Osteoblast (primary cell): ENCODE measurements at regions not wholly inside any gene's neighbourhood (a gene's known extent, or its start where the extent isn't known, plus 50 kb on each side); places are given as distances from the start of the nearest gene placed in this dataset.

Source experiments
- DNase-seq: peaks from one replicate; pipeline ENCODE4 v3.0.0; 2011; ENCODE audit warnings: low spot score, mixed read lengths; ENCODE audit not compliant: insufficient read length; ENCODE audit errors: missing footprints
- H2AFZ ChIP-seq: 2 replicates; pipeline ENCODE4 v1.6.0; 2011; ENCODE audit warnings: mild to moderate bottlenecking, low read length
- H3K27ac ChIP-seq: 2 replicates; pipeline ENCODE4 v1.5.1; 2011; ENCODE audit warnings: mild to moderate bottlenecking, low read depth, low read length, moderate library complexity
- H3K27me3 ChIP-seq: 2 replicates; pipeline ENCODE4 v1.6.0; 2012; ENCODE audit warnings: mild to moderate bottlenecking, control low read depth, inconsistent platforms, low read length, moderate library complexity; ENCODE audit not compliant: insufficient read depth
- H3K36me3 ChIP-seq: 2 replicates; pipeline ENCODE4 v1.5.1; 2011; ENCODE audit warnings: mild to moderate bottlenecking, low read length, control low read depth, moderate library complexity; ENCODE audit not compliant: insufficient read depth
- H3K4me1 ChIP-seq: 2 replicates; pipeline ENCODE4 v1.5.1; 2011; ENCODE audit warnings: mild to moderate bottlenecking, low read length, control low read depth, moderate library complexity; ENCODE audit not compliant: insufficient read depth
- H3K4me2 ChIP-seq: 2 replicates; pipeline ENCODE4 v1.6.0; 2011; ENCODE audit warnings: mild to moderate bottlenecking, low read length; ENCODE audit not compliant: insufficient read depth
- H3K4me3 ChIP-seq: fragments of 200-600 bp; sonication (generic); 3 replicates; pipeline ENCODE4 v1.5.1; 2012; ENCODE audit warnings: mild to moderate bottlenecking, low read length, inconsistent platforms; ENCODE audit not compliant: insufficient read depth
- H3K79me2 ChIP-seq: 2 replicates; pipeline ENCODE4 v1.6.0; 2012; ENCODE audit warnings: mild to moderate bottlenecking, low read length, control low read depth, inconsistent platforms; ENCODE audit not compliant: insufficient read depth
- H3K9me3 ChIP-seq: 2 replicates; pipeline ENCODE4 v1.5.1; 2011; ENCODE audit warnings: low read depth, low read length, control low read depth
- H4K20me1 ChIP-seq: 2 replicates; pipeline ENCODE4 v1.6.0; 2012; ENCODE audit warnings: mild to moderate bottlenecking, low read length, control low read depth; ENCODE audit not compliant: insufficient read depth
- CTCF ChIP-seq: IDR thresholded peaks from 2 replicates; pipeline ENCODE4 v1.5.1; 2011; ENCODE audit warnings: mild to moderate bottlenecking, low read depth, low read length, moderate library complexity; ENCODE audit errors: extremely low read depth

DNA sequence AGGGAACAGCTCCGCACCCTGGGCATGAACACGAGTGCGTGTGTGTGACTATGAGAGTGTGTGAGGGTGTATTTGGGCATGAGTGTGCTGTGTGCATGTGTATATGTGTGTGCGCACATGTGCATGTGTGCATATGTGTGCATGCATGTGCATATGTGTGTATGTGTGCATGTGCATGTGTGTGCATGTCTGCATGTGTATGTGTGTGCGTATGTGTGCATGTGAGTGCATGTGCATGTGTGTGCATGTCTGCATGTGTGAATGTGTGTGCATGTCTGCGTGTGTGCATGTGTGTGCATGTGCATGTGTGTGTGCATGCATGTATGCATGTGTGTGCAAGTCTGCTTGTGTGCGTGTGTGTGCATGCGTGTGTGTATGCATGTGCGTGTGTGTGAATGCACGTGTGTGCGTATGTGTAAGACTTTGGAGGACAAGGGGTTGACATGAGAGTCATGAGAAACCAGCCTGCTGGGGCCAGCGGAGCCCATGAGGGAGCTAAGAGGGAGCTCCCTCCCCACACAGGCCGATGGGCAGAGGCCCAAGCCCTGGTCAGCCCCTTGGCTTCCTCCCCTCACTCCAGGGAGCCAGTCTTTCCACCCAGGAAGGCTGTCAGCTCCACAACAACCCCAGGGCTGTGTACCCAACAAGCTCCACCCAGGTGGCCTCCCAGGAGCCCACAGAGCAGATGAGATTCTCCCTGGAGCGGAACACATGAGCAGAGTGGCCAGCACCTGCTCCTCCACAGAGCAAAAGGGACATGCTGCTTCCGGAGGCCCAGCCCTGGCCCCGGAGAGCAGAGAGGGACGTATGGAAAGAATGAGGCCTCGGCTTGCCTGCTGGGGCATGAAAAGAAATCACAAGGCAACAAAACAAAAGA lies 142.5 kb upstream of the PPP2R2D start:
- H3K27me3 ChIP-seq = no peaks in the 10 kb centered on the region
- no peak overlapping the region for H3K4me3 ChIP-seq
- no peak overlapping the region for H2AFZ ChIP-seq
- TF ChIP-seq CTCF = no peak
- no peak overlapping the region for H3K27ac ChIP-seq
- no peaks in the 10 kb centered on the region for H3K36me3 ChIP-seq
- DNase-seq = peak; percentile 31
- no peaks in the 10 kb centered on the region for H3K9me3 ChIP-seq
- no peak overlapping the region for H3K4me2 ChIP-seq
- H4K20me1 ChIP-seq = no peaks in the 10 kb centered on the region
- no peaks in the 10 kb centered on the region for H3K4me1 ChIP-seq
- H3K79me2 ChIP-seq = no peaks in the 10 kb centered on the region

GRCh38 chr10:131758939-131759301 lies 141.9 kb upstream of the PPP2R2D start:
- Histone ChIP-seq H3K4me3 (no peak overlapping the region), H3K79me2 (no peaks in the 10 kb centered on the region), H3K36me3 (no peaks in the 10 kb centered on the region), H3K27ac (no peak overlapping the region), H3K9me3 (no peaks in the 10 kb centered on the region), H3K4me2 (no peak overlapping the region), H3K27me3 (no peaks in the 10 kb centered on the region), H2AFZ (no peak overlapping the region), H3K4me1 (no peaks in the 10 kb centered on the region), H4K20me1 (no peaks in the 10 kb centered on the region)
- no peak for TF ChIP-seq CTCF
- peak; percentile 48 for DNase-seq

DNA sequence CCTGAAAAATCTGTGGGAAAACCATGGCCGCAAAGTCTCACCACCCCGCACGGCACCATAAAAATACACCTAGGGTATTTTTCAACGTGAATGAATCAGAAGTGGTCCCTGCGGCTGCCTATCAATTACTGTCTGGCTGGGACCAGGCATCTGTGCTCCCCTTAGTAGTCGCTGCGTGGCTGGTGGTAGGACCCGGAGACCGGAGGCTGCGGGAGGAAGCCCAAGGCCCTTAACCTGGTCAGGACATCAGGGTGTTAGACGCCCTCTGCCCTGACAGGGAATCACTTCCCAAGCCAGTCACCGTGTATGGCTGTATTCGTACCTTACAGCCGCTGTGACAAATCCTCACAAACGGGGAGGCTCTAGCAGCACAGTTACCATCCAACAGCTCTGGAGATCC lies 141.5 kb upstream of the PPP2R2D start:
- Histone ChIP-seq H3K36me3 (no peaks in the 10 kb centered on the region), H3K79me2 (no peaks in the 10 kb centered on the region), H2AFZ (no peak overlapping the region), H3K27ac (no peak overlapping the region), H3K4me3 (no peak overlapping the region), H3K4me1 (no peaks in the 10 kb centered on the region), H3K27me3 (no peaks in the 10 kb centered on the region), H3K9me3 (no peaks in the 10 kb centered on the region), H3K4me2 (no peak overlapping the region), H4K20me1 (no peaks in the 10 kb centered on the region)
- DNase-seq = peak; percentile 43
- TF ChIP-seq CTCF = no peak

GRCh38 chr10:131760416-131761166 lies 140.2 kb upstream of the PPP2R2D start:
- Histone ChIP-seq H3K4me2 (no peak overlapping the region), H2AFZ (no peak overlapping the region), H3K79me2 (no peaks in the 10 kb centered on the region), H3K4me3 (no peak overlapping the region), H3K27ac (no peak overlapping the region), H3K9me3 (no peaks in the 10 kb centered on the region), H3K27me3 (no peaks in the 10 kb centered on the region), H3K4me1 (no peaks in the 10 kb centered on the region), H4K20me1 (no peaks in the 10 kb centered on the region), H3K36me3 (no peaks in the 10 kb centered on the region)
- DNase-seq = peak; percentile 58
- TF ChIP-seq CTCF = no peak
